Uterus (tissue), 2 donors: ENCODE measurements at regions not wholly inside any gene's neighbourhood (a gene's known extent, or its start where the extent isn't known, plus 50 kb on each side); places are given as distances from the start of the nearest gene placed in this dataset.

ENCODE experiments used
- POLR2A ChIP-seq, 2 donors: fragments of 450-650 bp; IDR thresholded peaks; one replicate each; pipeline ENCODE4 v1.6.1; 2016; ENCODE audit warnings: antibody characterized with exemption in 2 of 2, mild to moderate bottlenecking in 1 of 2, moderate library complexity in 1 of 2
- TF ChIP-seq, protein P1 (sequence below), 4 experiments: fragments of 200-600 bp in 2 of 4; fragments of 450-650 bp in 2 of 4; sonication (generic) in 2 of 4; IDR thresholded peaks; one replicate each; pipeline ENCODE4 v1.5.1; 2016 to 2019; ENCODE audit warnings: antibody characterized with exemption in 4 of 4, mild to moderate bottlenecking in 2 of 4, moderate library complexity in 1 of 4

DNA sequence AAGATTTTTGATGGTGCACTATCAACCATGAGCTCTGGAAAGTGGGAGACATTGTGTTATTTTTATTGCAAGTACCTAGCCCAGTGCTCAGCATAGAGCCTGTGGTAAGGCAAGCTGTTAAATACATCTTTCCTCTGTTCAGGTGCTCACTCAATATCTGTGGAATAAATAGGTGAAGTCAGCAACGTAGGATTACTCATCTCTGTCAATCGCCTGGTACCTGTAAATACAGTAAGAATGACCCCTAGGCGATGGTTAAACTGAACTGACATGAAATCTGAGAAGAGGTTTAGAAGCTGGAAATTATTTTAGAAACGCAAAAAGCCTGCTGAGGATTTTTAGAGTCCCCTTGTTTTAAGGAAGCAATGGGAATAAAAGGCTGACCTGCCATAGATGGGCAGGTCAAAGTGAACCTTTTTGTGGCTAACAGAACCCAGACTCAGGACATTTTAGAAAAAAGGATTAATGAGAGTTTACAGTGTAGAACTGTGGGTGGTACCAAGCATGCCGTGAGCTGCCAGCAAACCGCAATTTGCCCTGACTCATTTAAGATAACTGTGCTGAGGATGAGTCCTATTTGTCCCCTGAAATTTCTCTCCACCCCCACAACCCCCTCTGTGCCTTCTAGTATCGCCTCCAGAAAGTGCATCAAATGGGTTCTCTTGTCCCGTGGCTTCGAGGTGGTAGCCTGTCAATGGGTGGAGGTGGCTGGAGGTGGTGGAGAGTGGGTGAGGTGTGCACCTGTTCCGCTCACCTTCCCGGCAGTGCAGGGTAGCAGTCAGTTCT lies 375.1 kb downstream of the MED10 start:
- TF ChIP-seq, protein P1, sequence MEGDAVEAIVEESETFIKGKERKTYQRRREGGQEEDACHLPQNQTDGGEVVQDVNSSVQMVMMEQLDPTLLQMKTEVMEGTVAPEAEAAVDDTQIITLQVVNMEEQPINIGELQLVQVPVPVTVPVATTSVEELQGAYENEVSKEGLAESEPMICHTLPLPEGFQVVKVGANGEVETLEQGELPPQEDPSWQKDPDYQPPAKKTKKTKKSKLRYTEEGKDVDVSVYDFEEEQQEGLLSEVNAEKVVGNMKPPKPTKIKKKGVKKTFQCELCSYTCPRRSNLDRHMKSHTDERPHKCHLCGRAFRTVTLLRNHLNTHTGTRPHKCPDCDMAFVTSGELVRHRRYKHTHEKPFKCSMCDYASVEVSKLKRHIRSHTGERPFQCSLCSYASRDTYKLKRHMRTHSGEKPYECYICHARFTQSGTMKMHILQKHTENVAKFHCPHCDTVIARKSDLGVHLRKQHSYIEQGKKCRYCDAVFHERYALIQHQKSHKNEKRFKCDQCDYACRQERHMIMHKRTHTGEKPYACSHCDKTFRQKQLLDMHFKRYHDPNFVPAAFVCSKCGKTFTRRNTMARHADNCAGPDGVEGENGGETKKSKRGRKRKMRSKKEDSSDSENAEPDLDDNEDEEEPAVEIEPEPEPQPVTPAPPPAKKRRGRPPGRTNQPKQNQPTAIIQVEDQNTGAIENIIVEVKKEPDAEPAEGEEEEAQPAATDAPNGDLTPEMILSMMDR (IDR thresholded peaks at IDR 0.05), result no peak
- no peak for TF ChIP-seq POLR2A (IDR thresholded peaks at IDR 0.05)
